ENCODE measurements at regions not wholly inside any gene's neighbourhood (a gene's known extent, or its start where the extent isn't known, plus 50 kb on each side); places are given as distances from the start of the nearest gene placed in this dataset.
"Not testable (repeated sequence)": the region's sequence is repeated elsewhere in the genome, so short reads cannot be mapped to it uniquely, and the experiment has no call there.

DNA sequence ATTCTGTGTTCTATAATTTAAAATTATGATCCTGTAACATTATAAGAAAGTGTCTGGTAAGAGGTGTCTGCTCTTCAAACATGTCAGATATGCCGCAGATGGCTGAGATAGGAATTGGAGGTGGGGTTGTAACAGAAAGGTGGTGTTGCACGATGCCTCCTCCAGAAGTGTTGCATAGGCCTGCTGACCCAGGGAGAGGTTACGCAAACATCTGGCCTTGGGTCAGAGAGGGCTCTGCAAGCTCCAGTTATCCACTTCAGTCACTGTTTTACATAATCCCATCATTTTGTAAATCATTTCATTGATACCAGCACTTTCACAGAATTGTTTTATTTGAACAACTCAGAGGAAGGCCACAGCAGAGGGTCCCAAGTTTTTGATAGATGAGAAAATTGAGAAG, 256.5 kb downstream of the OSR1 start:
- H3K4me1 Mint-ChIP-seq = no peaks in the 10 kb centered on the region
- H3K9me3 Mint-ChIP-seq = no peaks in the 10 kb centered on the region
- H3K27ac Mint-ChIP-seq (ENCODE audit: unreplicated experiment) = no peak overlapping the region
- TF ChIP-seq, protein P1, sequence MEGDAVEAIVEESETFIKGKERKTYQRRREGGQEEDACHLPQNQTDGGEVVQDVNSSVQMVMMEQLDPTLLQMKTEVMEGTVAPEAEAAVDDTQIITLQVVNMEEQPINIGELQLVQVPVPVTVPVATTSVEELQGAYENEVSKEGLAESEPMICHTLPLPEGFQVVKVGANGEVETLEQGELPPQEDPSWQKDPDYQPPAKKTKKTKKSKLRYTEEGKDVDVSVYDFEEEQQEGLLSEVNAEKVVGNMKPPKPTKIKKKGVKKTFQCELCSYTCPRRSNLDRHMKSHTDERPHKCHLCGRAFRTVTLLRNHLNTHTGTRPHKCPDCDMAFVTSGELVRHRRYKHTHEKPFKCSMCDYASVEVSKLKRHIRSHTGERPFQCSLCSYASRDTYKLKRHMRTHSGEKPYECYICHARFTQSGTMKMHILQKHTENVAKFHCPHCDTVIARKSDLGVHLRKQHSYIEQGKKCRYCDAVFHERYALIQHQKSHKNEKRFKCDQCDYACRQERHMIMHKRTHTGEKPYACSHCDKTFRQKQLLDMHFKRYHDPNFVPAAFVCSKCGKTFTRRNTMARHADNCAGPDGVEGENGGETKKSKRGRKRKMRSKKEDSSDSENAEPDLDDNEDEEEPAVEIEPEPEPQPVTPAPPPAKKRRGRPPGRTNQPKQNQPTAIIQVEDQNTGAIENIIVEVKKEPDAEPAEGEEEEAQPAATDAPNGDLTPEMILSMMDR (conservative IDR thresholded peaks at IDR 0.05) = no peak
- H3K27me3 Mint-ChIP-seq (ENCODE audit: low read depth) = no peaks in the 10 kb centered on the region
- no peak overlapping the region for H3K4me3 Mint-ChIP-seq
- no peaks in the 10 kb centered on the region for H3K36me3 Mint-ChIP-seq (ENCODE audit: low read depth)
- DNase-seq (ENCODE audit: low read depth, low spot score) = no peak

DNA sequence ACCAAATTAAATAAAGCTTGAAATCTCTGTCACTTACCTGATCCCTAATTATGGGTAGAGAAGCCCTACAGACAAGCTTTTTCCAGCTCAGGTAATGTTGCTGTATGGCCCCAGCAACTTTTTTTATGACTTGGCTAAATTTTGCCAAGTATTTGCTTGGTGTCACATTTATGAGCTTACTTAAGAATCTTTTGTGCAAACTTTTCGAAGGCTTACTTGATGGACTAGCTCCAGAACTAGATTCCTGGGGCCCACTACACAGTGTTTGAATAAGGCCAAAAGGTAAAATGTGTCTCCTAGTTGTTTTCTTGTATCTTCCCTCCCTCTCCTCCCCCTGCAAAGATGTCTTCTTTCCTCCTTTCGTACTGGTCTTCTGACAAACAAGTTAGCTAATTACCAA, 257.9 kb downstream of the OSR1 start:
- Mint-ChIP-seq H3K4me1 (no peaks in the 10 kb centered on the region), H3K27me3 (ENCODE audit: low read depth) (no peaks in the 10 kb centered on the region)

DNA sequence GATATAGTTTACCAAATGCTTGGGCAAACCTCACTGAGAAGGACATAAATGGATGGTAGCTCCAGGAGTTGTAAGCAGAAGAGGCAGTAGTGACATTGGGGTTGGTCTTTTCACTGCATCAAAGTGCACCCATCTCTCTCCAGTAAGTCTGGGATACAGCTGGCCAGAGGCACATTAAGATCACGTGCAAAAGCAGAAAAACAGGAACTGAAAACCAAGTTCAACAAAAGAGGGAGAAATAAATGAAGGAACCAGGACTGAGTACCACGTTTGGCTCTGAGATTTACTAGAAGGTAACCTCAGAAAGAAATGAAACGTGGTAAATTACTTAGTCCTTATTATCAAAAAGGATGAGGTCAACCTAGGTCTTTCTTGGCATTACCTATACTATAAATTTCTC, 259.2 kb downstream of the OSR1 start:
- TF ChIP-seq, protein P1 (conservative IDR thresholded peaks at IDR 0.05) = no peak
- no peak overlapping the region for H3K4me3 Mint-ChIP-seq
- no peak for DNase-seq (ENCODE audit: low read depth, low spot score)
- no peaks in the 10 kb centered on the region for H3K27me3 Mint-ChIP-seq (ENCODE audit: low read depth)
- no peaks in the 10 kb centered on the region for H3K9me3 Mint-ChIP-seq
- H3K4me1 Mint-ChIP-seq = no peaks in the 10 kb centered on the region
- no peaks in the 10 kb centered on the region for H3K36me3 Mint-ChIP-seq (ENCODE audit: low read depth)
- no peak overlapping the region for H3K27ac Mint-ChIP-seq (ENCODE audit: unreplicated experiment)

More for the DNA sequence above, 257.9 kb downstream of the OSR1 start:
- TF ChIP-seq, protein P1 (conservative IDR thresholded peaks at IDR 0.05) = no peak
- no peaks in the 10 kb centered on the region for H3K9me3 Mint-ChIP-seq
- no peaks in the 10 kb centered on the region for H3K36me3 Mint-ChIP-seq (ENCODE audit: low read depth)
- no peak for DNase-seq (ENCODE audit: low read depth, low spot score)
- H3K4me3 Mint-ChIP-seq = no peak overlapping the region
- H3K27ac Mint-ChIP-seq (ENCODE audit: unreplicated experiment) = no peak overlapping the region

DNA sequence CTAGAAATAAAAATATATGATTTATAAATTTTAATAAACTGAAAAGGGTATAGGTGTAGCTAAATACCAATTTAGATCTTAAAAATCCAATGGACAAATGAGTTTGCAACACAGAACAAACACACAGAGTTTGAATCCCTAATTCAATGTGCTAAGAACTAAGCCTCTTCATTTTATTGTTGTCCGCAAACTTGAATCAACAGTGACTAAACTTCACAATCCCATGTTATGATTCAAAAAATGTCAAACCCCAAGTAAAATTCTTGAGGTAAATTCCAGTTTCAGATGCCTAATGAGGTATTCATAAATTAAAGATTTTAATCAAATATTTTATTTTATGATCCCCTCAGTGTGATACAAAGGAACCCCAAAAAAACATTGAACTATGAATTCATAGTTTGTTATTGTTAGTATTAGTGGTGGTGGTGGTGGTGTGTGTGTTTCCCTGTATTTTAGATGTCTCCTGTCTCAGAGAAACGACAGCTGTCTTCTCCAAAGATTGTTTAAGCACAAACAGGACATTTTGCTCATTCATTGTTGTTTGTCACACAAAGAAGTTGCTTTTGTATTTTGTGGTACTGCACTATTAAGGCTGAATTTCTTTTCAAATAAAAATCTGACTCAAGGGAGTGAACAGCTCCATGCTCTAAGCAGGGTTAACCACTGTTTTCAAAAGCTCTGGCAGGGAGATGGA, 259.8 kb downstream of the OSR1 start:
- DNase-seq (ENCODE audit: low read depth, low spot score) = no peak
- H3K4me3 Mint-ChIP-seq = no peak overlapping the region
- no peak overlapping the region for H3K27ac Mint-ChIP-seq (ENCODE audit: unreplicated experiment)
- H3K36me3 Mint-ChIP-seq (ENCODE audit: low read depth) = no peaks in the 10 kb centered on the region
- no peaks in the 10 kb centered on the region for H3K27me3 Mint-ChIP-seq (ENCODE audit: low read depth)
- TF ChIP-seq, protein P1 (conservative IDR thresholded peaks at IDR 0.05) = no peak
- no peaks in the 10 kb centered on the region for H3K9me3 Mint-ChIP-seq
- H3K4me1 Mint-ChIP-seq = no peaks in the 10 kb centered on the region

DNA sequence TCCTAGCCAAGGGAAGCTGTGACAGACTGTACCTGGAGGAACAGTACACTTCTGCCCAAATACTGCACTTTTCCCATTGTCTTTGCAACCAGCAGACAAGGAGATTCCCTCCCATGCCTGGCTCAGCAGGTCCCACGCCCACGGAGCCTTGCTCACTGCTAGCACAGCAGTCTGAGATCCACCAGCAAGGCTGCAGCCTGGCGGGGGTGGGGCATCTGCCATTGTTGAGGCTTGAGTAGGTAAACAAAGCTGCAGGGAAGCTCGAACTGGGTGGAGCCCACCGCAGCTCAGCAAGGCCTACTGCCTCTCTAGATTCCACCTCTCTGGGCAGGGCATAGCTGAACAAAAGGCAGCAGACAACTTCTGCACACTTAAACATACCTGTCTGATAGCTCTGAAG, 268.9 kb downstream of the OSR1 start:
- not testable (repeated sequence) for H3K4me3 Mint-ChIP-seq; H3K36me3 Mint-ChIP-seq (ENCODE audit: low read depth); H3K27ac Mint-ChIP-seq (ENCODE audit: unreplicated experiment); H3K27me3 Mint-ChIP-seq (ENCODE audit: low read depth); H3K9me3 Mint-ChIP-seq; DNase-seq (ENCODE audit: low read depth, low spot score); H3K4me1 Mint-ChIP-seq

DNA sequence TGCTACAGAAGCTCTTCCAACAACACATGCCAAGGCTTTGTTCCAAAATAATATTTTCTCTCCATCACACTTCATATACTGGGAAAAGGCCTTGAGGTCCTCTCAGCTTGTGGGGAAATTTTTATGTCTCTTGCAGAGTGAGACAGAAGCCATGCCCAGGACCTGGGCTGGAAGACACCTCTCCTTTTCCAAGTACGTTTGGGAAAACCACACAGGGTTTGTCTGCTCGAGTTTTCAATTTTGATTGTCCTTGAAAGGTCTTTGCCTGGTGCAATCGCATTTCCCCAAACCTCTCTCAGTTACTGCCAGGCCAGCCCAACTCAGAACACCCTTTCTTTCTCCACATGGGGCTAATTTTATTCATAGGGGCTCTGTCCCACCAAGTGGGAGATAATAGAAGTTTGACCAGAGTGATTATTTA, 272.2 kb downstream of the OSR1 start:
- DNase-seq (ENCODE audit: low read depth, low spot score) = no peak

More for the DNA sequence above, 272.2 kb downstream of the OSR1 start:
- H3K4me1 Mint-ChIP-seq = peaks cover under 1% of the 10 kb centered on the region
- H3K4me3 Mint-ChIP-seq = no peak overlapping the region
- no peaks in the 10 kb centered on the region for H3K9me3 Mint-ChIP-seq
- no peaks in the 10 kb centered on the region for H3K36me3 Mint-ChIP-seq (ENCODE audit: low read depth)
- H3K27me3 Mint-ChIP-seq (ENCODE audit: low read depth) = no peaks in the 10 kb centered on the region
- TF ChIP-seq, protein P1 (conservative IDR thresholded peaks at IDR 0.05) = no peak
- H3K27ac Mint-ChIP-seq (ENCODE audit: unreplicated experiment) = no peak overlapping the region

All from neural crest cell (in vitro differentiated cells).